Stomach (tissue), 4 donors: ENCODE measurements at regions not wholly inside any gene's neighbourhood (a gene's known extent, or its start where the extent isn't known, plus 50 kb on each side); places are given as distances from the start of the nearest gene placed in this dataset.

Experiments
- CTCF ChIP-seq, 7 experiments: fragments of 450-650 bp in 4 of 7; fragments of 200-600 bp in 3 of 7; sonication (generic) in 3 of 7; IDR thresholded peaks; one replicate each; pipeline ENCODE4 v1.5.1; 2016 to 2019; ENCODE audit warnings: antibody characterized with exemption in 7 of 7, control low read depth in 2 of 7, mild to moderate bottlenecking in 1 of 7
- EP300 ChIP-seq: sonication (generic); formaldehyde crosslinking; IDR thresholded peaks from one replicate; pipeline ENCODE4 v1.6.1; 2017; ENCODE audit warnings: antibody characterized with exemption

- TF ChIP-seq CTCF (IDR thresholded peaks at IDR 0.05): no peak
- no peak for TF ChIP-seq EP300
These were observed 53.3 kb upstream of the KCTD7 start for GRCh38 chr7:66575398-66575797.
